ENCODE measurements at regions not wholly inside any gene's neighbourhood (a gene's known extent, or its start where the extent isn't known, plus 50 kb on each side); places are given as distances from the start of the nearest gene placed in this dataset.
"Not testable (repeated sequence)": the region's sequence is repeated elsewhere in the genome, so short reads cannot be mapped to it uniquely, and the experiment has no call there.

- H3K36me3 ChIP-seq (ENCODE audit: insufficient read depth, low read length); H3K27ac ChIP-seq (ENCODE audit: low read depth, low read length); H2AFZ ChIP-seq (ENCODE audit: low read length, unreplicated experiment); H3K4me1 ChIP-seq (ENCODE audit: control insufficient read depth, insufficient read depth, low read length, unreplicated experiment); H3K27me3 ChIP-seq (ENCODE audit: insufficient read depth, low read length); H3K79me2 ChIP-seq (ENCODE audit: control insufficient read depth, insufficient read depth, low read length, unreplicated experiment); H3K4me3 ChIP-seq (ENCODE audit: low read depth, low read length): not testable (repeated sequence)
Observed at GRCh38 chr1:229919488-229919887, 147.6 kb upstream of the GALNT2 start.

GRCh38 chr1:229920683-229921082 lies 146.4 kb upstream of the GALNT2 start:
- Histone ChIP-seq H2AFZ (ENCODE audit: low read length, unreplicated experiment) (no peak overlapping the region), H3K27ac (ENCODE audit: low read depth, low read length) (no peak overlapping the region), H3K4me3 (ENCODE audit: low read depth, low read length) (no peak overlapping the region), H3K4me1 (ENCODE audit: control insufficient read depth, insufficient read depth, low read length, unreplicated experiment) (no peaks in the 10 kb centered on the region), H3K79me2 (ENCODE audit: control insufficient read depth, insufficient read depth, low read length, unreplicated experiment) (no peaks in the 10 kb centered on the region), H3K36me3 (ENCODE audit: insufficient read depth, low read length) (no peaks in the 10 kb centered on the region), H3K27me3 (ENCODE audit: insufficient read depth, low read length) (no peaks in the 10 kb centered on the region)

- no peak overlapping the region for H3K27ac ChIP-seq (ENCODE audit: low read depth, low read length)
- peaks cover 4% of the 10 kb centered on the region; the same call in 1 of the 2 replicates for H3K27me3 ChIP-seq (ENCODE audit: insufficient read depth, low read length)
- H3K4me1 ChIP-seq (ENCODE audit: control insufficient read depth, insufficient read depth, low read length, unreplicated experiment), result no peaks in the 10 kb centered on the region
- no peaks in the 10 kb centered on the region for H3K36me3 ChIP-seq (ENCODE audit: insufficient read depth, low read length)
- no peak overlapping the region for H3K4me3 ChIP-seq (ENCODE audit: low read depth, low read length)
- H3K79me2 ChIP-seq (ENCODE audit: control insufficient read depth, insufficient read depth, low read length, unreplicated experiment), result no peaks in the 10 kb centered on the region
- H2AFZ ChIP-seq (ENCODE audit: low read length, unreplicated experiment), result no peak overlapping the region
Observed at GRCh38 chr1:229922249-229922648, 144.8 kb upstream of the GALNT2 start.

GRCh38 chr1:229924639-229925038 lies 142.4 kb upstream of the GALNT2 start:
- peaks cover 16% of the 10 kb centered on the region; the same call in 1 of the 2 replicates for H3K27me3 ChIP-seq (ENCODE audit: insufficient read depth, low read length)

GRCh38 chr1:229928767-229929166 lies 138.3 kb upstream of the GALNT2 start:
- H2AFZ ChIP-seq (ENCODE audit: low read length, unreplicated experiment), result no peak overlapping the region
- no peaks in the 10 kb centered on the region for H3K36me3 ChIP-seq (ENCODE audit: insufficient read depth, low read length)
- H3K4me1 ChIP-seq (ENCODE audit: control insufficient read depth, insufficient read depth, low read length, unreplicated experiment), result no peaks in the 10 kb centered on the region
- H3K79me2 ChIP-seq (ENCODE audit: control insufficient read depth, insufficient read depth, low read length, unreplicated experiment), result no peaks in the 10 kb centered on the region
- no peak overlapping the region for H3K27ac ChIP-seq (ENCODE audit: low read depth, low read length)
- H3K4me3 ChIP-seq (ENCODE audit: low read depth, low read length), result no peak overlapping the region
- H3K27me3 ChIP-seq (ENCODE audit: insufficient read depth, low read length), result peaks cover 21% of the 10 kb centered on the region; the same call in 1 of the 2 replicates

More at GRCh38 chr1:229924639-229925038, 142.4 kb upstream of the GALNT2 start:
- no peaks in the 10 kb centered on the region for H3K4me1 ChIP-seq (ENCODE audit: control insufficient read depth, insufficient read depth, low read length, unreplicated experiment)
- H2AFZ ChIP-seq (ENCODE audit: low read length, unreplicated experiment), result no peak overlapping the region
- H3K4me3 ChIP-seq (ENCODE audit: low read depth, low read length), result no peak overlapping the region
- H3K79me2 ChIP-seq (ENCODE audit: control insufficient read depth, insufficient read depth, low read length, unreplicated experiment), result no peaks in the 10 kb centered on the region
- no peaks in the 10 kb centered on the region for H3K36me3 ChIP-seq (ENCODE audit: insufficient read depth, low read length)
- no peak overlapping the region for H3K27ac ChIP-seq (ENCODE audit: low read depth, low read length)

- not testable (repeated sequence) for H3K36me3 ChIP-seq (ENCODE audit: insufficient read depth, low read length); H3K4me3 ChIP-seq (ENCODE audit: low read depth, low read length); H3K27ac ChIP-seq (ENCODE audit: low read depth, low read length); H2AFZ ChIP-seq (ENCODE audit: low read length, unreplicated experiment); H3K79me2 ChIP-seq (ENCODE audit: control insufficient read depth, insufficient read depth, low read length, unreplicated experiment); H3K4me1 ChIP-seq (ENCODE audit: control insufficient read depth, insufficient read depth, low read length, unreplicated experiment)
- H3K27me3 ChIP-seq (ENCODE audit: insufficient read depth, low read length), result peaks cover 27% of the 10 kb centered on the region; the same call in 1 of the 2 replicates
Observed at GRCh38 chr1:229931751-229932150, 135.3 kb upstream of the GALNT2 start.

- H3K36me3 ChIP-seq (ENCODE audit: insufficient read depth, low read length); H3K79me2 ChIP-seq (ENCODE audit: control insufficient read depth, insufficient read depth, low read length, unreplicated experiment); H2AFZ ChIP-seq (ENCODE audit: low read length, unreplicated experiment); H3K4me3 ChIP-seq (ENCODE audit: low read depth, low read length); H3K27ac ChIP-seq (ENCODE audit: low read depth, low read length); H3K4me1 ChIP-seq (ENCODE audit: control insufficient read depth, insufficient read depth, low read length, unreplicated experiment): not testable (repeated sequence)
- H3K27me3 ChIP-seq (ENCODE audit: insufficient read depth, low read length), result peaks cover 27% of the 10 kb centered on the region
Observed at GRCh38 chr1:229935157-229935556, 131.9 kb upstream of the GALNT2 start.

- no peak overlapping the region for H3K27ac ChIP-seq (ENCODE audit: low read depth, low read length)
- no peaks in the 10 kb centered on the region for H3K4me1 ChIP-seq (ENCODE audit: control insufficient read depth, insufficient read depth, low read length, unreplicated experiment)
- H3K4me3 ChIP-seq (ENCODE audit: low read depth, low read length), result no peak overlapping the region
- peaks cover 35% of the 10 kb centered on the region for H3K27me3 ChIP-seq (ENCODE audit: insufficient read depth, low read length)
- H2AFZ ChIP-seq (ENCODE audit: low read length, unreplicated experiment), result no peak overlapping the region
- no peaks in the 10 kb centered on the region for H3K79me2 ChIP-seq (ENCODE audit: control insufficient read depth, insufficient read depth, low read length, unreplicated experiment)
- H3K36me3 ChIP-seq (ENCODE audit: insufficient read depth, low read length), result no peaks in the 10 kb centered on the region
Observed at GRCh38 chr1:229938551-229938950, 128.5 kb upstream of the GALNT2 start.

- no peak overlapping the region for H2AFZ ChIP-seq (ENCODE audit: low read length, unreplicated experiment)
- H3K27me3 ChIP-seq (ENCODE audit: insufficient read depth, low read length), result peaks cover 28% of the 10 kb centered on the region
- H3K27ac ChIP-seq (ENCODE audit: low read depth, low read length), result no peak overlapping the region
- no peaks in the 10 kb centered on the region for H3K4me1 ChIP-seq (ENCODE audit: control insufficient read depth, insufficient read depth, low read length, unreplicated experiment)
- H3K36me3 ChIP-seq (ENCODE audit: insufficient read depth, low read length), result no peaks in the 10 kb centered on the region
- H3K79me2 ChIP-seq (ENCODE audit: control insufficient read depth, insufficient read depth, low read length, unreplicated experiment), result no peaks in the 10 kb centered on the region
- H3K4me3 ChIP-seq (ENCODE audit: low read depth, low read length), result no peak overlapping the region
Observed at GRCh38 chr1:229940684-229941083, 126.4 kb upstream of the GALNT2 start.

GRCh38 chr1:229941160-229941559 lies 125.9 kb upstream of the GALNT2 start:
- H2AFZ ChIP-seq (ENCODE audit: low read length, unreplicated experiment), result no peak overlapping the region
- no peaks in the 10 kb centered on the region for H3K4me1 ChIP-seq (ENCODE audit: control insufficient read depth, insufficient read depth, low read length, unreplicated experiment)
- H3K27me3 ChIP-seq (ENCODE audit: insufficient read depth, low read length), result peaks cover 28% of the 10 kb centered on the region
- no peaks in the 10 kb centered on the region for H3K36me3 ChIP-seq (ENCODE audit: insufficient read depth, low read length)
- H3K4me3 ChIP-seq (ENCODE audit: low read depth, low read length), result no peak overlapping the region
- H3K79me2 ChIP-seq (ENCODE audit: control insufficient read depth, insufficient read depth, low read length, unreplicated experiment), result no peaks in the 10 kb centered on the region
- H3K27ac ChIP-seq (ENCODE audit: low read depth, low read length), result no peak overlapping the region

GRCh38 chr1:229941831-229942230 lies 125.2 kb upstream of the GALNT2 start:
- no peak overlapping the region for H2AFZ ChIP-seq (ENCODE audit: low read length, unreplicated experiment)
- no peak overlapping the region for H3K27ac ChIP-seq (ENCODE audit: low read depth, low read length)
- H3K4me1 ChIP-seq (ENCODE audit: control insufficient read depth, insufficient read depth, low read length, unreplicated experiment), result no peaks in the 10 kb centered on the region
- H3K79me2 ChIP-seq (ENCODE audit: control insufficient read depth, insufficient read depth, low read length, unreplicated experiment), result no peaks in the 10 kb centered on the region
- H3K4me3 ChIP-seq (ENCODE audit: low read depth, low read length), result no peak overlapping the region
- H3K36me3 ChIP-seq (ENCODE audit: insufficient read depth, low read length), result no peaks in the 10 kb centered on the region
- peaks cover 28% of the 10 kb centered on the region for H3K27me3 ChIP-seq (ENCODE audit: insufficient read depth, low read length)

Measured in ACC112 (cell line).